ENCODE measurements at regions not wholly inside any gene's neighbourhood (a gene's known extent, or its start where the extent isn't known, plus 50 kb on each side); places are given as distances from the start of the nearest gene placed in this dataset.
"Not testable (repeated sequence)": the region's sequence is repeated elsewhere in the genome, so short reads cannot be mapped to it uniquely, and the experiment has no call there.

- DNase-seq: no peak
Measured at GRCh38 chr14:41280745-41281144, 325.9 kb upstream of the LRFN5 start.

DNA sequence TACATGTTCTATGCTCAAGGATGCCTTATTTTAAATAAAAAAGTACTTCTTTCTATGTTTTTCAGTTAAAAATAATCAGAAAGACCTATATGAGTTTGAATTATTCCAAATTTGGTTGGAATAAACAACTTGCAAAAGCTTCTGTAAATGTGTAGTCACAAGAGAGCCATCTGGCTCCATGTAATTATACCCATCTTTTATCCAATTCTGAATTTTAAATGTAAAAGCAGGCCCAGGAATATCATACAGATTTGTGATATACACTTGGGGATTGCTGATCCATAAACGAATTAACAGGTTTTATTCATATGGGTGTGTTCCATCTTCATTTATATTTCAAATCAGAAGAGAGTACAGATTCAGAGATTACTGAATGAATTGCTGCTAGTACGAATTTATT lies 329.2 kb upstream of the LRFN5 start:
- DNase-seq: no peak

- DNase-seq: no peak
Measured at GRCh38 chr14:41257476-41257875, 349.2 kb upstream of the LRFN5 start.

DNA sequence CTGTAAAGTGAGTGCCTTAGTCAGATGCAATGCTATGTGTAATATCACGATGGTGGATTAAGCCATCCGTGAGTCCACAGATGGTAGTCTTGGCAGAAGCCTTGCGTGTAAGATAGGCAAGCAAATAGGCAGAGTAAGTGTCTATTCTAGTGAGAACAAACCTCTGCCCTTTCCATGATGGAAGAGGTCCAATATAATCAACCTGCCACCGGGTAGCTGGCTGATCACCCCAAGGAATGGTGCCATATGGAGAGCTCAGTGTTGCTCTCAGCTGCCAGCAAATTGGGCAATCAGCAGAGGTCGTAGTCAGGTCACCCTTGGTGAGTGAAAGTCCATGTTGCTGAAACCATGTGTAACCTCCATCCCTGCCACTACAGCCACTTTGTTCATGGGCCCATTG lies 371.2 kb upstream of the LRFN5 start:
- no peak for DNase-seq

DNA sequence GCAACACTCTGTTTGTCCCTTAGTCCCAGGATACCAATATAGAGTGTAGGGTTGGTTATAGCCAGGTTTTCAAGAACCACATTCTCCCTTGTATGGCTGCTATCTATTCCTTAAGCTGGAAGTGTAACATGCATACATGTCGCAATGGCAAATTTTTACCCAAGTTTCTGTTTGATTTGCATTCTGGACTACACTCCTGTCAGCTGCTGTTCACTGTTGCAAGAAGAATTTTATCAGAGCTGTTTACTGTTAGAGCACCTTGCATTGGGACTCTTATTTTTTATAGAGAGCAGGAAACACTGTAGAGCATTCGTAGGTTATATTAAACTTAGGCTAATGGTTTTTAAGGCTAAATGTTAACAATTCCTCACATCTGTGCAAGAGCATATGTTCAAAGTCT lies 376.0 kb upstream of the LRFN5 start:
- no peak for DNase-seq

- no peak for DNase-seq
Measured at GRCh38 chr14:41229824-41230223, 376.9 kb upstream of the LRFN5 start.

GRCh38 chr14:41225433-41225832 lies 381.2 kb upstream of the LRFN5 start:
- DNase-seq: no peak

DNA sequence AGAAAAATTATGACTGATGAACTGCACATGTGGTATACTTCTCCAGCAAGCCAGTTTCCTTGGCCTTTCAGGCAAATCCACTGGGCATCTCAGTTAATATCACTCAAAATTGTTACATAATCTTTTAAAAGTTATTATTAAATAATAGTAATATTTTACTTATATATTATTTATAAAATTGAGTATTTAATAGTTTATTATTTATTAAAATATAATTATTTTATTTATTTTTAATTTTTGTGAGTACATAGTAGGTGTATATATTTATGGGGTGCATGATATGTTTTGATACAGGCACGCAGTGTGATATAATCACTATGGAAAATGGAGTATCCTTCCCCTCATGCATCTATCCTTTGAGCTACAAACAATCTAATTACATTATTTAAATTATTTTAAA lies 384.1 kb upstream of the LRFN5 start:
- DNase-seq: no peak

- not testable (repeated sequence) for DNase-seq
Measured at GRCh38 chr14:41214978-41215377, 391.7 kb upstream of the LRFN5 start.

- no peak for DNase-seq
Measured at GRCh38 chr14:41201696-41202095, 405.0 kb upstream of the LRFN5 start.

- DNase-seq: no peak
Measured at GRCh38 chr14:41187868-41188267, 418.8 kb upstream of the LRFN5 start.

GRCh38 chr14:41171045-41171444 lies 435.6 kb upstream of the LRFN5 start:
- no peak for DNase-seq

- DNase-seq: no peak
Measured at GRCh38 chr14:41167040-41167439, 439.6 kb upstream of the LRFN5 start.

DNA sequence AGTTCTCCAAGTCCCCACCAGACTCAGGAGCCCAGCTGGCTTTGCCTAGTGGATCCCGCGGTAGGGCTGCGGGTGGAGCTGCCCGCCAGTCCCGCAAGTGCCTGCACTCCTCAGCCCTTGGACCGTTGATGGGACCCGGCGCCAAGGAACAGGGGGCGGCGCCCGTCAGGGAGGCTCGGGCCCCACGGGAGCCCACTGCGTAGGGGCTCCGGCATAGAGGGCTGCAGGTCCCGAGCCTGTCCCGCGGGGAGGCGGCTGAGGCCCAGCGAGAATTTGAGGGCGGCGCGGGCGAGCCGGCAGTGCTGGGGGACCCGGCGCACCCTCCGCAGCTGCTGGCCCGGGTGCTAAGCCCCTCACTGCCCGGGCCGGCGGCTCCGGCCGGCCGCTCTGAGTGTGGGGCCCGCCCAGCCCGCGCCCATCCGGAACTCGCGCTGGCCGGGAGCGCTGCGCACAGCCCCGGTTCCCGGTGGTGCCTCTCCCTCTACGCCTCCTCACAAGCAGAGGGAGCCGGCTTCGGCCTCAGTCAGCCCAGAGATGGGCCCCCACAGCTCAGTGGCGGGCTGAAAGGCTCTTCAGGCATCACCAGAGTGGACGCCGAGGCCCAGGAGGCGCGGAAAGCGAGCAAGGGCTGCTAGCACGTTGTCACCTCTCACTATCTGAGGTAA lies 452.4 kb upstream of the LRFN5 start:
- no peak for DNase-seq

DNA sequence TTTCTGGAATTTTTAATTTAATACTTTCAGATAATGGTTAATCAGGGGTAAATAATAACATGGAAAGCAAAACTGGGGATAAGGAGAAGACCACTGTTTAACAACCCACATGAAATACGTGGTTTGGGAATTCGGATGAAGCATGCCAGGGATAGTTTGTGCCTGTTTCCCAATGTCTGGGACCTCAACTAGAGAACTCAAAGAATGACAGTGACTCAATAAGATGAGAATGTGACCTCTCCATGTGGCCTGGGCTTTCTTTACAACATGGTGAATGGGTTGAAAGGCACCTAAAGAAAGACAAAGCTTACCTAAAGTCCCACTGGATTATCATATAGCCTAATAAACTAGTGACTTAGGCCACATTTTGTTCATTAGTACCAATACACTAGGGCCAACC lies 460.3 kb upstream of the LRFN5 start:
- DNase-seq: no peak

- DNase-seq: no peak
Measured at GRCh38 chr14:41144370-41144769, 462.3 kb upstream of the LRFN5 start.

DNA sequence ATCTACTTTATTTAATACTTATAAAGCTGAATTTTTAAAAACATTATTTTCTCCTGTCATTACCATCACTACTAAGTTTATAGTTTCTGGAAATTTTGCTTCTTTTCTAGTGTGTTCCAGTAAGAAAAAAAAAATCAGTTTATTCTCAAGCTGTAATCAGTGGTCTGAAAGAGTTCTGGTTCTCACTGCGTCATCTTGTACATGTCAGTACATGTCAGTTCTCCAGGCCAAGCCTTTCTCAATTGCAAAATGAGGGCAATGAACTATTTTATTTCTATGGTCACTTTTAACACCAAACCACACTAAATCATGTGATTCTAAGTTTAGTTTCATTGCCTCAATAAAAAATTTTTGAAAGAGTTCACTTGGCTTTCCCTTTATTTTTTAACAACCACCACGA lies 468.9 kb upstream of the LRFN5 start:
- no peak for DNase-seq

GRCh38 chr14:41130274-41130673 lies 476.4 kb upstream of the LRFN5 start:
- no peak for DNase-seq

- DNase-seq: no peak
Measured at GRCh38 chr14:41120402-41120801, 486.3 kb upstream of the LRFN5 start.

GRCh38 chr14:41096131-41096530 lies 510.5 kb upstream of the LRFN5 start:
- no peak for DNase-seq

GRCh38 chr14:41087056-41087455 lies 519.6 kb upstream of the LRFN5 start:
- DNase-seq: no peak

- DNase-seq: no peak
Measured at GRCh38 chr14:41073544-41073943, 533.1 kb upstream of the LRFN5 start.

DNA sequence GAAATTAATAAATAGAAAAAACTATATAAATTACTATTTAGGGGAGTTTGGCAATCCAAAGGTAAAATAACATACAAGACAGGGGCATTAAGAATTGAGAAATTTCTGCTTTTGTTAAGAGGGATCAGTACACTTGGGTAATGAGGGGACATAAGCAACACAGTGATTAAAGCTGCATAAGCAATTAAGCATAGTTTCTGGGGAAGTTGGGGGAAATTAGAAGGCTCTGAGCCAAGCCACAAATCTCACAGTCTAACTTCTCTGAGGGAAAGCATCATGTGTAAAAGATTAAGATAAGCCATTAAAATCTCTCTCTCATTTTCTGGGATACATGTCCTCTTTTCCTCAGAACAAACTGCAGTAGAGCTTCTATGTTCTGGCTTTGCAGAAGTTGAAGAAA lies 533.9 kb upstream of the LRFN5 start:
- DNase-seq: no peak

DNA sequence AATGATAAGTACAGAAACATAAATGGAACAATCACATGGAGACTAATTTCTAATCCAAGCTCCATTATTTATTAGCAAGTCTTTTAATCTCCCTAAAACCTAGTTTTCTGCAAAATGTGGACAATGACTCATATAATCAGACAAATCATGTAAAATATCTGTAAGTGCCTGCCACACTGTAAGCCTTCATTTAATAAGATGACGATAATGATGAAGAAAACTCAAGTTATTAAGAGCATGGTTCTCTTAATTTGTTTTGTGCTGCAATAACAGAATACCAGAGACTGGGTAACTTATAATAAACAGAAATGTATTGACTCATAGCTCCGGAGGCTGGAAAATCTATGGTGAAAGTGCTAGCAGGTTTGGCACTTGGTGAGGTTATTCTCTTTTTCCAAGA lies 535.3 kb upstream of the LRFN5 start:
- no peak for DNase-seq

DNA sequence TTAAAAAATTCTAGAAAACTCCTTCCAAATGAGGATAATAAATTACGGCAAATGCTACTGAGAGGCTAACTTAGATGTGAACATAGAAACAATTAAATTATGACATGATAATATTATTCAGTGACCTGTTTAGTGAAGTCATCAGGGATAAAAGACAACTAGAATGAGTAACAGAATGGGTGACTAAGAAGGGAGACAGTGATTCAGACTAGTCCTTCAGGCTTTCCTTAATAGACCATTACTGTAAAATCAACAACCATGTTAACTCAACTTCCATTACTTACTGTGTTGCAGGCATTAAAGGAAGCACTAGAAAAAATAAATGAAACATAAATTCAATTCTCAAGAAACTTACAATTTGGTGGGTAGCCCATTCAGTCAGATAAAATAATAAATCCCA lies 543.9 kb upstream of the LRFN5 start:
- no peak for DNase-seq

DNA sequence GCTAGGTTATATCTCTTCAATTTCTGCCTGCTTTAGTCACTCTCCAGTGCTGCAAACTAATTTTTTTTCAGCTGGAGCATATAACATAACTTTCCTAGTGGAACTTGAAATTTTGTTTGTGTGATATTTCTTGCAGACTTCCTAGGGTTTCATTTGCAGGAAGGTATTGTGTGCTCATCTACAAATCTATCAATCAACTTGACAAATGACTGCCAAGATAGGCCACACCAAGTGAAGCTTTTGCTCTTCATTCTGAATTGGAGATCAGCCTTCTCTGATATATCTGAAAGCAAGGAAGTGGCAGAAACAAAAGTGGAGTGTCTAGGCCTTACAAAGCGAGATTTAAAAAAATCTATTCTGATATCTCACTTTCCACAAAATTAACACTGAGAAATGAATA lies 551.1 kb upstream of the LRFN5 start:
- no peak for DNase-seq
